SK-N-SH (cell line): ENCODE measurements at regions not wholly inside any gene's neighbourhood (a gene's known extent, or its start where the extent isn't known, plus 50 kb on each side); places are given as distances from the start of the nearest gene placed in this dataset.

Experiments
- CHD2 ChIP-seq: fragments of 150-350 bp; IDR thresholded peaks from 2 replicates; pipeline ENCODE4 v1.6.1; 2018; ENCODE audit warnings: low read length; ENCODE audit not compliant: partially characterized antibody
- CTCF ChIP-seq: fragments of 200-600 bp; sonication (generic); IDR thresholded peaks from 2 replicates; pipeline ENCODE4 v1.6.1; 2017; ENCODE audit warnings: antibody characterized with exemption, mild to moderate bottlenecking, moderate library complexity
- EP300 ChIP-seq, 2 experiments: IDR thresholded peaks; 2 replicates each; pipeline versions ENCODE4 v1.4.0 to v1.6.1; 2012; ENCODE audit warnings: borderline replicate concordance in 1 of 2, low read depth in 1 of 2, low read length in 1 of 2
- FOXJ3 ChIP-seq: sonication (generic); formaldehyde crosslinking; IDR thresholded peaks from 2 replicates; pipeline ENCODE4 v1.5.1; 2020; ENCODE audit warnings: mild to moderate bottlenecking, missing genetic modification reagents
- JUND ChIP-seq: IDR thresholded peaks from 2 replicates; pipeline ENCODE4 v1.4.0; 2012
- MAX ChIP-seq: IDR thresholded peaks from 2 replicates; pipeline ENCODE4 v1.4.0; 2012; ENCODE audit warnings: low read depth
- NFIC ChIP-seq: IDR thresholded peaks from 2 replicates; pipeline ENCODE4 v1.4.0; 2012; ENCODE audit warnings: borderline replicate concordance
- NRF1 ChIP-seq: IDR thresholded peaks from 2 replicates; pipeline ENCODE4 v1.6.1; 2012; ENCODE audit warnings: low read depth, mild to moderate bottlenecking, low read length
- POLR2AphosphoS5 ChIP-seq: IDR thresholded peaks from 2 replicates; pipeline ENCODE4 v1.6.1; 2012; ENCODE audit warnings: low read depth, low read length
- RAD21 ChIP-seq: IDR thresholded peaks from 2 replicates; pipeline ENCODE4 v1.6.1; 2012; ENCODE audit warnings: mild to moderate bottlenecking, low read length
- REST ChIP-seq: IDR thresholded peaks from 2 replicates; pipeline ENCODE4 v1.6.1; 2012; ENCODE audit warnings: mild to moderate bottlenecking, low read depth, low read length, moderate library complexity
- RFX5 ChIP-seq: IDR thresholded peaks from 2 replicates; pipeline ENCODE4 v1.6.1; 2012; ENCODE audit warnings: mild to moderate bottlenecking, improper control_type of control experiment, low read length
- TAF1 ChIP-seq: IDR thresholded peaks from 2 replicates; pipeline ENCODE4 v1.6.1; 2012; ENCODE audit warnings: low read depth, mild to moderate bottlenecking, low read length, moderate library complexity, borderline replicate concordance
- USF2 ChIP-seq: fragments of 150-350 bp; IDR thresholded peaks from 2 replicates; pipeline ENCODE4 v1.6.1; 2017; ENCODE audit warnings: antibody characterized with exemption, low read length, low read depth, borderline replicate concordance

- TF ChIP-seq POLR2AphosphoS5 (peak; percentile 76; the same call in 1 of the 2 replicates), CTCF (no peak), NFIC (peak; percentile 64; the same call in 1 of the 2 replicates), JUND (peak; percentile 85), MAX (peak; percentile 34; the same call in 1 of the 2 replicates), USF2 (no peak), RFX5 (no peak), TAF1 (no peak), CHD2 (no peak), RAD21 (no peak), EP300 (IDR thresholded peaks at IDR 0.05; ENCODE audit: borderline replicate concordance in 1 of 2, low read depth in 1 of 2, low read length in 1 of 2) (peak; percentile 56 to 79; a peak in 2 of 4 replicates), FOXJ3 (CRISPR knock-in tag) (no peak), REST (no peak), NRF1 (no peak)
Observed at GRCh38 chr12:41967668-41968500, 176.8 kb downstream of the GXYLT1 start.
